HepG2 (cell line): ENCODE measurements at regions not wholly inside any gene's neighbourhood (a gene's known extent, or its start where the extent isn't known, plus 50 kb on each side); places are given as distances from the start of the nearest gene placed in this dataset.

Source experiments
- TF ChIP-seq, protein P1 (sequence below): sonication (generic); formaldehyde crosslinking; IDR thresholded peaks from 2 replicates; pipeline ENCODE4 v1.4.0; 2020; ENCODE audit warnings: missing genetic modification reagents, borderline replicate concordance
- TF ChIP-seq, protein P2 (sequence below): sonication (generic); formaldehyde crosslinking; IDR thresholded peaks from 2 replicates; pipeline ENCODE4 v1.5.0; 2020; ENCODE audit warnings: mild to moderate bottlenecking, missing genetic modification reagents, moderate library complexity

DNA sequence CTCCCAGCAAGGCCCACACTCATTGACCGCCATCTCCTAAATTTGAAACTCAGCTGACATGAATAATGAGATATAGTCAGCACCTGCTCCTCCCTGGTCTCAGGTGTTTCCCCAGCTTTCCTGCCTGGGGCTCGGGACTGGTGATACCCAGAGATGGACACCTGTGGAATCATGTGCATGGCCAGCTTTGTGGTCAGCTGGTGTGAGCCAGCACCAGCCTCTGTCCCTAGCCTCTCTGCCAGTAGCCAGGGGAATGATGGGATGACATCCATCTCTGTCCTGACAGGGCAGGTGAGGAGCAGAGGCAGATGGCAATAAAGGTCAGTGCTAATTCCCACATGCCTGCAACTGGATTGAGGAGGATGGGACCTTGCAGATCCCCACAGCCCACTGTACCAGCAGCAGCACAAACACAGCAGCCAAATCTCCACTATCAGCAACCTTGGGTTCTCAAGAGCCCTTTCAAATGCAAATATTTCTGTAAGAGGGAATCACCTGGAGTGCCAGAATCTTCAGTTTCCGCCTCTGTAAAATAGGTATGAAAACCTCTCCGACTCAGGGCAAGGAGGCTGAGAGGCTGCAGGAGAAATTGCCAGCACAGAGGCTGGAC lies 329.2 kb upstream of the ZMIZ1 start:
- TF ChIP-seq, protein P1, sequence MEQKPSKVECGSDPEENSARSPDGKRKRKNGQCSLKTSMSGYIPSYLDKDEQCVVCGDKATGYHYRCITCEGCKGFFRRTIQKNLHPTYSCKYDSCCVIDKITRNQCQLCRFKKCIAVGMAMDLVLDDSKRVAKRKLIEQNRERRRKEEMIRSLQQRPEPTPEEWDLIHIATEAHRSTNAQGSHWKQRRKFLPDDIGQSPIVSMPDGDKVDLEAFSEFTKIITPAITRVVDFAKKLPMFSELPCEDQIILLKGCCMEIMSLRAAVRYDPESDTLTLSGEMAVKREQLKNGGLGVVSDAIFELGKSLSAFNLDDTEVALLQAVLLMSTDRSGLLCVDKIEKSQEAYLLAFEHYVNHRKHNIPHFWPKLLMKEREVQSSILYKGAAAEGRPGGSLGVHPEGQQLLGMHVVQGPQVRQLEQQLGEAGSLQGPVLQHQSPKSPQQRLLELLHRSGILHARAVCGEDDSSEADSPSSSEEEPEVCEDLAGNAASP (CRISPR knock-in tag) = no peak
- TF ChIP-seq, protein P2, sequence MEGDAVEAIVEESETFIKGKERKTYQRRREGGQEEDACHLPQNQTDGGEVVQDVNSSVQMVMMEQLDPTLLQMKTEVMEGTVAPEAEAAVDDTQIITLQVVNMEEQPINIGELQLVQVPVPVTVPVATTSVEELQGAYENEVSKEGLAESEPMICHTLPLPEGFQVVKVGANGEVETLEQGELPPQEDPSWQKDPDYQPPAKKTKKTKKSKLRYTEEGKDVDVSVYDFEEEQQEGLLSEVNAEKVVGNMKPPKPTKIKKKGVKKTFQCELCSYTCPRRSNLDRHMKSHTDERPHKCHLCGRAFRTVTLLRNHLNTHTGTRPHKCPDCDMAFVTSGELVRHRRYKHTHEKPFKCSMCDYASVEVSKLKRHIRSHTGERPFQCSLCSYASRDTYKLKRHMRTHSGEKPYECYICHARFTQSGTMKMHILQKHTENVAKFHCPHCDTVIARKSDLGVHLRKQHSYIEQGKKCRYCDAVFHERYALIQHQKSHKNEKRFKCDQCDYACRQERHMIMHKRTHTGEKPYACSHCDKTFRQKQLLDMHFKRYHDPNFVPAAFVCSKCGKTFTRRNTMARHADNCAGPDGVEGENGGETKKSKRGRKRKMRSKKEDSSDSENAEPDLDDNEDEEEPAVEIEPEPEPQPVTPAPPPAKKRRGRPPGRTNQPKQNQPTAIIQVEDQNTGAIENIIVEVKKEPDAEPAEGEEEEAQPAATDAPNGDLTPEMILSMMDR = no peak
